ENCODE measurements at regions not wholly inside any gene's neighbourhood (a gene's known extent, or its start where the extent isn't known, plus 50 kb on each side); places are given as distances from the start of the nearest gene placed in this dataset.
"Not testable (repeated sequence)": the region's sequence is repeated elsewhere in the genome, so short reads cannot be mapped to it uniquely, and the experiment has no call there.

- Histone ChIP-seq H3K9me3 (ENCODE audit: insufficient read depth, low read depth, low read length) (no peaks in the 10 kb centered on the region), H3K4me3 (ENCODE audit: low read length) (no peak overlapping the region), H3K36me3 (ENCODE audit: insufficient read depth, low read depth, low read length) (no peaks in the 10 kb centered on the region), H3K4me1 (ENCODE audit: insufficient read depth, low read length) (peaks cover 6% of the 10 kb centered on the region; the same call in 1 of the 2 replicates), H3K9ac (ENCODE audit: low read depth, low read length) (no peak overlapping the region), H3K27ac (ENCODE audit: low read length) (no peak overlapping the region), H3K27me3 (ENCODE audit: insufficient read depth, low read length) (no peaks in the 10 kb centered on the region)
Observed at GRCh38 chr3:72659188-72659587, 189.1 kb downstream of the SHQ1 start.

GRCh38 chr3:72658466-72659100 is 189.7 kb downstream of the SHQ1 start:
- no peak overlapping the region for H3K9ac ChIP-seq (ENCODE audit: low read depth, low read length)
- H3K27me3 ChIP-seq (ENCODE audit: insufficient read depth, low read length) = no peaks in the 10 kb centered on the region
- H3K4me3 ChIP-seq (ENCODE audit: low read length) = no peak overlapping the region
- peaks cover 6% of the 10 kb centered on the region; the same call in 1 of the 2 replicates for H3K4me1 ChIP-seq (ENCODE audit: insufficient read depth, low read length)
- H3K36me3 ChIP-seq (ENCODE audit: insufficient read depth, low read depth, low read length) = no peaks in the 10 kb centered on the region
- H3K9me3 ChIP-seq (ENCODE audit: insufficient read depth, low read depth, low read length) = no peaks in the 10 kb centered on the region
- no peak overlapping the region for H3K27ac ChIP-seq (ENCODE audit: low read length)

GRCh38 chr3:72657666-72658065 is 190.6 kb downstream of the SHQ1 start:
- Histone ChIP-seq H3K4me3 (ENCODE audit: low read length) (no peak overlapping the region), H3K27ac (ENCODE audit: low read length) (no peak overlapping the region), H3K9ac (ENCODE audit: low read depth, low read length) (no peak overlapping the region), H3K36me3 (ENCODE audit: insufficient read depth, low read depth, low read length) (no peaks in the 10 kb centered on the region), H3K27me3 (ENCODE audit: insufficient read depth, low read length) (no peaks in the 10 kb centered on the region), H3K9me3 (ENCODE audit: insufficient read depth, low read depth, low read length) (no peaks in the 10 kb centered on the region), H3K4me1 (ENCODE audit: insufficient read depth, low read length) (peaks cover 6% of the 10 kb centered on the region; the same call in 1 of the 2 replicates)

- H3K27me3 ChIP-seq (ENCODE audit: insufficient read depth, low read length) = no peaks in the 10 kb centered on the region
- peaks cover 6% of the 10 kb centered on the region; the same call in 1 of the 2 replicates for H3K4me1 ChIP-seq (ENCODE audit: insufficient read depth, low read length)
- H3K27ac ChIP-seq (ENCODE audit: low read length) = no peak overlapping the region
- no peaks in the 10 kb centered on the region for H3K36me3 ChIP-seq (ENCODE audit: insufficient read depth, low read depth, low read length)
- H3K4me3 ChIP-seq (ENCODE audit: low read length) = no peak overlapping the region
- H3K9me3 ChIP-seq (ENCODE audit: insufficient read depth, low read depth, low read length) = no peaks in the 10 kb centered on the region
- H3K9ac ChIP-seq (ENCODE audit: low read depth, low read length) = no peak overlapping the region; the same call in 1 of the 2 replicates
Observed at GRCh38 chr3:72655723-72656122, 192.5 kb downstream of the SHQ1 start.

- peak overlapping the region; percentile 44; the same call in 1 of the 2 replicates for H3K4me3 ChIP-seq (ENCODE audit: low read length)
- H3K4me1 ChIP-seq (ENCODE audit: insufficient read depth, low read length) = peaks cover 6% of the 10 kb centered on the region; the same call in 1 of the 2 replicates
- peak overlapping the region; percentile 25; the same call in 1 of the 2 replicates for H3K9ac ChIP-seq (ENCODE audit: low read depth, low read length)
- no peaks in the 10 kb centered on the region for H3K27me3 ChIP-seq (ENCODE audit: insufficient read depth, low read length)
- H3K36me3 ChIP-seq (ENCODE audit: insufficient read depth, low read depth, low read length) = no peaks in the 10 kb centered on the region
- no peaks in the 10 kb centered on the region for H3K9me3 ChIP-seq (ENCODE audit: insufficient read depth, low read depth, low read length)
- no peak overlapping the region for H3K27ac ChIP-seq (ENCODE audit: low read length)
Observed at GRCh38 chr3:72655131-72655551, 193.1 kb downstream of the SHQ1 start.

- Histone ChIP-seq H3K36me3 (ENCODE audit: insufficient read depth, low read depth, low read length) (no peaks in the 10 kb centered on the region), H3K9ac (ENCODE audit: low read depth, low read length) (no peak overlapping the region), H3K9me3 (ENCODE audit: insufficient read depth, low read depth, low read length) (no peaks in the 10 kb centered on the region), H3K27ac (ENCODE audit: low read length) (no peak overlapping the region), H3K27me3 (ENCODE audit: insufficient read depth, low read length) (no peaks in the 10 kb centered on the region; the same call in 1 of the 2 replicates), H3K4me1 (ENCODE audit: insufficient read depth, low read length) (peaks cover 3% of the 10 kb centered on the region; the same call in 1 of the 2 replicates), H3K4me3 (ENCODE audit: low read length) (no peak overlapping the region)
Observed at GRCh38 chr3:72652395-72652794, 195.8 kb downstream of the SHQ1 start.

- Histone ChIP-seq H3K4me3 (ENCODE audit: low read length) (no peak overlapping the region), H3K9me3 (ENCODE audit: insufficient read depth, low read depth, low read length) (no peaks in the 10 kb centered on the region), H3K27me3 (ENCODE audit: insufficient read depth, low read length) (no peaks in the 10 kb centered on the region; the same call in 1 of the 2 replicates), H3K4me1 (ENCODE audit: insufficient read depth, low read length) (peaks cover 3% of the 10 kb centered on the region; the same call in 1 of the 2 replicates), H3K27ac (ENCODE audit: low read length) (no peak overlapping the region), H3K9ac (ENCODE audit: low read depth, low read length) (no peak overlapping the region), H3K36me3 (ENCODE audit: insufficient read depth, low read depth, low read length) (no peaks in the 10 kb centered on the region)
Observed at GRCh38 chr3:72651498-72651897, 196.7 kb downstream of the SHQ1 start.

- no peaks in the 10 kb centered on the region; the same call in 1 of the 2 replicates for H3K27me3 ChIP-seq (ENCODE audit: insufficient read depth, low read length)
- no peaks in the 10 kb centered on the region for H3K9me3 ChIP-seq (ENCODE audit: insufficient read depth, low read depth, low read length)
- H3K36me3 ChIP-seq (ENCODE audit: insufficient read depth, low read depth, low read length) = no peaks in the 10 kb centered on the region
- no peak overlapping the region for H3K27ac ChIP-seq (ENCODE audit: low read length)
- no peaks in the 10 kb centered on the region for H3K4me1 ChIP-seq (ENCODE audit: insufficient read depth, low read length)
- H3K9ac ChIP-seq (ENCODE audit: low read depth, low read length) = no peak overlapping the region
- no peak overlapping the region for H3K4me3 ChIP-seq (ENCODE audit: low read length)
Observed at GRCh38 chr3:72646263-72646662, 202.0 kb downstream of the SHQ1 start.

- not testable (repeated sequence) for H3K27me3 ChIP-seq (ENCODE audit: insufficient read depth, low read length); H3K9me3 ChIP-seq (ENCODE audit: insufficient read depth, low read depth, low read length); H3K4me1 ChIP-seq (ENCODE audit: insufficient read depth, low read length); H3K27ac ChIP-seq (ENCODE audit: low read length); H3K36me3 ChIP-seq (ENCODE audit: insufficient read depth, low read depth, low read length); H3K4me3 ChIP-seq (ENCODE audit: low read length); H3K9ac ChIP-seq (ENCODE audit: low read depth, low read length)
Observed at GRCh38 chr3:72643635-72644034, 204.6 kb downstream of the SHQ1 start.

- H3K9ac ChIP-seq (ENCODE audit: low read depth, low read length) = no peak overlapping the region
- H3K9me3 ChIP-seq (ENCODE audit: insufficient read depth, low read depth, low read length) = no peaks in the 10 kb centered on the region
- no peak overlapping the region for H3K27ac ChIP-seq (ENCODE audit: low read length)
- H3K4me3 ChIP-seq (ENCODE audit: low read length) = no peak overlapping the region
- H3K27me3 ChIP-seq (ENCODE audit: insufficient read depth, low read length) = no peaks in the 10 kb centered on the region
- no peaks in the 10 kb centered on the region for H3K36me3 ChIP-seq (ENCODE audit: insufficient read depth, low read depth, low read length)
- no peaks in the 10 kb centered on the region for H3K4me1 ChIP-seq (ENCODE audit: insufficient read depth, low read length)
Observed at GRCh38 chr3:72641684-72642083, 206.6 kb downstream of the SHQ1 start.

GRCh38 chr3:72641072-72641471 is 207.2 kb downstream of the SHQ1 start:
- Histone ChIP-seq H3K36me3 (ENCODE audit: insufficient read depth, low read depth, low read length) (no peaks in the 10 kb centered on the region), H3K9me3 (ENCODE audit: insufficient read depth, low read depth, low read length) (no peaks in the 10 kb centered on the region), H3K27me3 (ENCODE audit: insufficient read depth, low read length) (no peaks in the 10 kb centered on the region), H3K4me3 (ENCODE audit: low read length) (no peak overlapping the region), H3K9ac (ENCODE audit: low read depth, low read length) (no peak overlapping the region), H3K4me1 (ENCODE audit: insufficient read depth, low read length) (no peaks in the 10 kb centered on the region), H3K27ac (ENCODE audit: low read length) (no peak overlapping the region)

- Histone ChIP-seq H3K4me3 (ENCODE audit: low read length) (no peak overlapping the region), H3K36me3 (ENCODE audit: insufficient read depth, low read depth, low read length) (no peaks in the 10 kb centered on the region), H3K9me3 (ENCODE audit: insufficient read depth, low read depth, low read length) (no peaks in the 10 kb centered on the region), H3K9ac (ENCODE audit: low read depth, low read length) (no peak overlapping the region), H3K27me3 (ENCODE audit: insufficient read depth, low read length) (no peaks in the 10 kb centered on the region), H3K27ac (ENCODE audit: low read length) (no peak overlapping the region), H3K4me1 (ENCODE audit: insufficient read depth, low read length) (no peaks in the 10 kb centered on the region)
Observed at GRCh38 chr3:72636969-72637597, 211.2 kb downstream of the SHQ1 start.
